Natural killer cell (primary cell): ENCODE measurements at regions not wholly inside any gene's neighbourhood (a gene's known extent, or its start where the extent isn't known, plus 50 kb on each side); places are given as distances from the start of the nearest gene placed in this dataset.

Experiments used
- ATAC-seq, 3 donors: fragments of 150-1000 bp in 2 of 3; fragments of 200-7000 bp in 1 of 3; cut with Tn5 transposase; 1 replicate in 1 of 3; 2 replicates in 2 of 3; pipeline ENCODE4 v1.10.0; 2021; ENCODE audit warnings: mild to moderate bottlenecking in 2 of 3, moderate library complexity in 2 of 3
- DNase-seq, 2 donors: peaks; one replicate each; pipeline versions ENCODE4 v3.0.0 to v3.0.0-alpha.2; 2013 to 2021; ENCODE audit warnings: mixed read lengths in 1 of 2
- H3K27ac ChIP-seq: one replicate; pipeline ENCODE4 v1.5.1; 2013; ENCODE audit warnings: mild to moderate bottlenecking, low read length
- H3K27me3 ChIP-seq: one replicate; pipeline ENCODE4 v1.6.1; 2013; ENCODE audit warnings: low read length; ENCODE audit not compliant: control insufficient read depth, insufficient read depth
- H3K36me3 ChIP-seq: one replicate; pipeline ENCODE4 v1.6.1; 2013; ENCODE audit warnings: low read length; ENCODE audit not compliant: control insufficient read depth, insufficient read depth
- H3K4me1 ChIP-seq: one replicate; pipeline ENCODE4 v1.6.1; 2013; ENCODE audit warnings: low read length; ENCODE audit not compliant: control insufficient read depth, insufficient read depth
- H3K4me3 ChIP-seq: one replicate; pipeline ENCODE4 v1.5.1; 2013; ENCODE audit warnings: low read length
- H3K9me3 ChIP-seq: one replicate; pipeline ENCODE4 v1.6.1; 2013; ENCODE audit warnings: low read length; ENCODE audit not compliant: control insufficient read depth, insufficient read depth
- H3K27ac Mint-ChIP-seq, 2 donors: one replicate each; pipeline ENCODE4 v1.8.0; 2022; ENCODE audit warnings: mild to moderate bottlenecking in 2 of 2, mixed read lengths in 2 of 2, moderate library complexity in 1 of 2
- H3K27me3 Mint-ChIP-seq, 2 donors: one replicate each; pipeline ENCODE4 v1.8.0; 2022; ENCODE audit warnings: low read depth in 2 of 2, mixed read lengths in 2 of 2
- H3K36me3 Mint-ChIP-seq: one replicate; pipeline ENCODE4 v1.8.0; 2022; ENCODE audit warnings: mixed read lengths
- H3K4me1 Mint-ChIP-seq, 2 donors: one replicate each; pipeline ENCODE4 v1.8.0; 2022; ENCODE audit warnings: mixed read lengths in 2 of 2
- H3K4me3 Mint-ChIP-seq: one replicate; pipeline ENCODE4 v1.8.0; 2022; ENCODE audit warnings: mild to moderate bottlenecking, moderate library complexity, mixed read lengths
- H3K9me3 Mint-ChIP-seq, 2 donors: one replicate each; pipeline ENCODE4 v1.8.0; 2022; ENCODE audit warnings: mixed read lengths in 2 of 2
- CTCF ChIP-seq: fragments of 200-600 bp; IDR thresholded peaks from one replicate; pipeline ENCODE4 v1.8.0; 2022; ENCODE audit warnings: antibody characterized with exemption
- WGBS: methylation state at CpG from one replicate; pipeline ENCODE4 v1.1.7; 2013; ENCODE audit warnings: missing lambda C conversion rate; ENCODE audit not compliant: insufficient coverage; 5-methylcytosine and 5-hydroxymethylcytosine counted together
- intact Hi-C: fragments of 100-400 bp; cut with micrococcal nuclease; formaldehyde crosslinking; loops from one replicate; pipeline ENCODE4 v1.14.2; 2022

DNA sequence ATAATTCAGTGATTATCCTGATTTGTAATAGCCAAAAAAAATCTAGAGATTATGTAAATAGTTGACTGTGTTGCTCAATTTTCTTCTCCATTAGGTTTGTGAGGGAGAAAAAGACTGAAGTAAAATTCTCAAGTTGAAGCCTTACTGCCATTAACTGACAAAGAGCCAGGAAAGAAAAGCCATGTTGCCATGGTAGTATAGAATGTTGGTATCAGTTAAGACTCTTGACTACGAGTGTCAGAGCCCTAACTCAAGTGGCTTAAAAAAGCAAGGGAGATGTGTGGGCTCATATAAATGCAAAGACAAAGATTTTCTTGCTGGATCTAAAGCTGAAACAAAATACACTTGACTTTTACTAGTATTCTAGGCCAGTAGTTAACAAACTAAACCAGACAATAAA lies 571.7 kb downstream of the KCTD16 start:
- Histone ChIP-seq H3K4me1 (no peaks in the 10 kb centered on the region), H3K9me3 (peaks cover 9% of the 10 kb centered on the region), H3K27ac (no peak overlapping the region), H3K27me3 (no peaks in the 10 kb centered on the region), H3K4me3 (no peak overlapping the region), H3K36me3 (no peaks in the 10 kb centered on the region)
- Mint-ChIP-seq H3K9me3 (peaks cover 18 to 22% of the 10 kb centered on the region in 2 donors), H3K27ac (no peak overlapping the region), H3K27me3 (no peaks in the 10 kb centered on the region), H3K4me1 (no peaks in the 10 kb centered on the region), H3K4me3 (no peak overlapping the region), H3K36me3 (peaks cover 6% of the 10 kb centered on the region)
- DNase-seq (no peak), ATAC-seq (no peak)
- intact Hi-C loops = no loop called here
- 71% methylated on average over 1 of the region's 1 CpG for WGBS
- TF ChIP-seq CTCF = no peak

GRCh38 chr5:144731786-144732185 lies 561.1 kb downstream of the KCTD16 start:
- H3K36me3 ChIP-seq = no peaks in the 10 kb centered on the region
- H3K4me3 ChIP-seq = no peak overlapping the region
- H3K4me1 Mint-ChIP-seq = no peaks in the 10 kb centered on the region
- no peaks in the 10 kb centered on the region for H3K4me1 ChIP-seq
- 67% methylated on average over 1 of the region's 1 CpG for WGBS
- H3K4me3 Mint-ChIP-seq = no peak overlapping the region
- ATAC-seq (no peak), DNase-seq (no peak)
- no peak overlapping the region for H3K27ac ChIP-seq
- peaks cover 14 to 37% of the 10 kb centered on the region in 2 donors for H3K9me3 Mint-ChIP-seq
- no peak overlapping the region for H3K27ac Mint-ChIP-seq
- no peaks in the 10 kb centered on the region for H3K27me3 ChIP-seq
- H3K27me3 Mint-ChIP-seq = no peaks in the 10 kb centered on the region
- peaks cover 16% of the 10 kb centered on the region for H3K9me3 ChIP-seq
- intact Hi-C loops = no loop called here
- H3K36me3 Mint-ChIP-seq = peaks cover 60% of the 10 kb centered on the region
- TF ChIP-seq CTCF = no peak

DNA sequence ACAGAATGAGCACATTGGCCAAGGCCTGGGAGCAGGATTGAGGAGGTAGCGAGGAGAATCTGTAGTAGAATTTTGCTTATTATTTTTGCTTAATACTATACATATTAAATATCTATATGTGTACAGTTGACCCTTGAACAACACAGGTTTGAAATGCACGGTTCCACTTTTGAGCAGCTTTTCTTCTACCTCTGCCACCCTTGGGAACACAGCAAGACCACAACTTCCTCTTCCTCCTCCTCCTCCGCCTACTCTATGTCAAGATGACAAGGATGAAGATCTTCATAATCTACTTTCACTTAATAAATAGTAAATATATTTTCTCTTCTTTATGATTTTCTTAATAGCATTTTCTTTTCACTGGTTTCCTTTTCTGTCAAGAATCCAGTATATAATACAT lies 541.4 kb downstream of the KCTD16 start:
- Mint-ChIP-seq H3K4me1 (no peaks in the 10 kb centered on the region), H3K9me3 (peaks cover 3 to 10% of the 10 kb centered on the region in 2 donors), H3K36me3 (peaks cover 6% of the 10 kb centered on the region), H3K27me3 (no peaks in the 10 kb centered on the region), H3K4me3 (no peak overlapping the region), H3K27ac (no peak overlapping the region)
- no peak overlapping the region for H3K4me3 ChIP-seq
- H3K9me3 ChIP-seq = peaks cover 3% of the 10 kb centered on the region
- no peaks in the 10 kb centered on the region for H3K36me3 ChIP-seq
- no peak overlapping the region for H3K27ac ChIP-seq
- H3K27me3 ChIP-seq = no peaks in the 10 kb centered on the region
- ATAC-seq (no peak), DNase-seq (no peak)
- WGBS = 0% methylated on average over 1 of the region's 3 CpGs
- no peaks in the 10 kb centered on the region for H3K4me1 ChIP-seq
- intact Hi-C loops = no loop called here
- TF ChIP-seq CTCF = no peak

GRCh38 chr5:144711172-144711571 lies 540.5 kb downstream of the KCTD16 start:
- H3K4me3 ChIP-seq = no peak overlapping the region
- intact Hi-C loops = no loop called here
- no peak overlapping the region for H3K27ac ChIP-seq
- ATAC-seq (no peak), DNase-seq (no peak)
- 48% methylated on average over 2 of the region's 2 CpGs for WGBS
- H3K4me1 Mint-ChIP-seq = no peaks in the 10 kb centered on the region
- H3K36me3 ChIP-seq = no peaks in the 10 kb centered on the region
- H3K27me3 Mint-ChIP-seq = no peaks in the 10 kb centered on the region
- no peak overlapping the region for H3K4me3 Mint-ChIP-seq
- H3K27ac Mint-ChIP-seq = no peak overlapping the region
- TF ChIP-seq CTCF = no peak
- H3K36me3 Mint-ChIP-seq = peaks cover 6% of the 10 kb centered on the region
- H3K9me3 Mint-ChIP-seq = peaks cover 3 to 14% of the 10 kb centered on the region in 2 donors
- H3K4me1 ChIP-seq = no peaks in the 10 kb centered on the region
- H3K9me3 ChIP-seq = peaks cover 3% of the 10 kb centered on the region
- H3K27me3 ChIP-seq = no peaks in the 10 kb centered on the region
